HG02759 (cell line): ENCODE measurements at regions not wholly inside any gene's neighbourhood (a gene's known extent, or its start where the extent isn't known, plus 50 kb on each side); places are given as distances from the start of the nearest gene placed in this dataset.

Experiments
- ATAC-seq: cut with Tn5 transposase; IDR thresholded peaks from one replicate; pipeline ENCODE4 v1.9.1; 2021; ENCODE audit warnings: mild to moderate bottlenecking, moderate library complexity; ENCODE audit not compliant: unreplicated experiment

DNA sequence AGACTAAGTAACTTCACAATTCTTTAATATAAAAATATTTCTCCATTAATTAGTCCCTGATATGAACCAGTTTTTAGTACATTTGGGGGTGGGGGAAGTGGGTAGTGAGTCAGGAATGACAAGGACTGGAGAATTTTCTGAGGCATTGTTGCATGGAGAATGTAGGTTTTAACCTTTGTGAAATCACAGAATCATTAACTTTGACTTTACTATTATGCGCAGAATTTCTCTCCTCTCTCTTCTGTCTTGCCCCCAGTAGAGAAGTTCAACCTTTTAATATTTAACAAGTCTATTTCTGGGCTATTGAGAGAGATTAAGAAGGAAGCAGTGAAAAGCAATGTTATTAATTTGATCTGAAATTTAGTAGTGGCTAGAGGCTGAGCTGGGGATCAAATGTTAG is 597.0 kb downstream of the PCDH18 start:
- no peak for ATAC-seq

DNA sequence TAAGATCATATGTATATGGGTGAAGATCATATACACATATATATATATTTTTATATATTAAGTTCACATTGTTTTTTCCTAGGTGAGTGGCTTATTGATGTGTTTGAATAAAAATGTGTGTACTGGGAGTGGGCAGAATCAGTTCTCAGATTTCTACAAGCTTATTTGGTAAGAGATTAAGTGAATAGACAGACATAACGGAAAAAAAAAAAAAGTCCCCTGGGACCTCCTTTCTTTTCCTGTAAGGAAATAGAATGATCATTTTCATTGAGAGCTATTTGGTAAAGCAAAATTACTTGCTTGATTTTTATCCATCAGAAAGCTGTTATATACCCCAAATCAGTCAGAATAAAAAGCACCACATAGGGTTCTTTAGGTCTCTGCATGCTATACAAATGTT is 597.7 kb downstream of the PCDH18 start:
- no peak for ATAC-seq

DNA sequence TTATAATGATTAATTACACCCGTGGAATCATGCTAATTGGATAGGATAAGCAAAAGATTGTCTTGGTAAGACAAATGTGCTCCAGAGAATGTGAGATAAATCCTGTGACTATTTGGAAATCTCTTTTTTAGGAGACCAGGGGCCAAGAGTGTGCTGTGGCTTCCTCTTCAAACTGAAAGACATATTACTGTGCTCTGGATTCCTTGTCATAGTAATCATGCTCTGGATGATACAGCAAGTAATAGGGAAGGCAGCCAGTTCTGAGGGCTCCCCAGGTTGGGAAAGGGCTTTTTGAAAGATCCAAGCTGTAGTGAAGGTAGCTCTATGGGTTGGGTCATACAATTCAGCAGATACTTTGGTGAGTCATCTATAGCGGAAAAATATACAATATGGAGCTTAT is 600.5 kb downstream of the PCDH18 start:
- ATAC-seq: no peak

DNA sequence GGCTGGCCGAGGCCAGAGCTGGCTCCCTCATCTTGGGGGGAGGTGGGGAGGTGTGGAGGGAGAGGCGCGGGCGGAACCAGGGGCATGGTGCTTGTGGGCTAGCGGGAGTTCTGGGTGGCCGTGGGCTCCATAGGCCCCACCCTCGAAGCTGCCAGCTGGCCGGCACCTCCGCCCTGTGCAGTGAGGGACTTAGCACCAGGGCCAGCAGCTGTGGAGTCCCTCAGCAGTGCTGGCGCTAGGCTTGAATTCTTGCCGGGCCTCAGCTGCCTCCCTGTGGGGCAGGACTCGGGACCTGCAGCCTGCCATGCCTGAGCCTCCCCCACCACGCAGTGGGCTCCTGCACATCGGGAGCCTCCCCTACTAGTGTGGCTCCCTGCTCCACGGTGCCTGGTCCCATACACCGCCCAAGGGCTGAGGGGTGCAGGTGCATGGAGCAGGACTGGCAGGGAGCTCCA is 603.3 kb downstream of the PCDH18 start:
- no peak for ATAC-seq

DNA sequence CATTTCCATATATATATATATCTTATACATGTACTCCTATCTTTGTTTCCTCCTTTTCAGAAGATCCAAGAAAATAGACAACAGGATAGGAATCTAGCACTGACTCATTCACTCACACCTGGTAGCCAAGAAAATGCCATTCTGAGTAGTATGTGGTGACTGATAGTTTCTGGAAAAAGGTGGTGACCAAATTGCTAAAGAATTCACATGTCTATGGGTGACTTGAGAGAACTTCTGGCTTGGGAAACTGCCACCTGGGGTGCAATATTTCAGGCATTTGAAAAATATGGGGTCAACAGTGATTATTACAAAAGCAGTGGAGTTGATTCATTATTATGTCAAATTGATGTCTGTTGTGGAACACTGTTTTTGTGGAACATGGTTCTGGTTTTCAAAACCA is 605.1 kb downstream of the PCDH18 start:
- no peak for ATAC-seq

DNA sequence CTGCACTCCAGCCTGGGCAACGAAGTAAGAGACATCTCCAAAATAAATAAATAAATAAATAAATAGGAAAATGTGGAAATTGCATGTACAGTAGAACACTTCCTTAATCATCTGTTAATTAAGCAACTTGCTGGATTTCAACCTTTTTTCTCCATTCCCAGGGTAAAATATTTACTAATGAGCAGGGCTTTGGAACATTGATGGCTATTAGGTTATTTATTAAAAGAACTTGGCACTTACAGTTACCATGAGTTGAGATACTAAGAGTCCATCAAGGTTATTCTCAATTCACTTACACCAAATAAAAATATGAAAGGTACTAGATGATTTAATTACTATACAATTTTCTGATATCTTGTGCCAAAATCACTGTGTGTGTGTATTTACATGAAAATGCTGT is 607.1 kb downstream of the PCDH18 start:
- ATAC-seq: no peak

DNA sequence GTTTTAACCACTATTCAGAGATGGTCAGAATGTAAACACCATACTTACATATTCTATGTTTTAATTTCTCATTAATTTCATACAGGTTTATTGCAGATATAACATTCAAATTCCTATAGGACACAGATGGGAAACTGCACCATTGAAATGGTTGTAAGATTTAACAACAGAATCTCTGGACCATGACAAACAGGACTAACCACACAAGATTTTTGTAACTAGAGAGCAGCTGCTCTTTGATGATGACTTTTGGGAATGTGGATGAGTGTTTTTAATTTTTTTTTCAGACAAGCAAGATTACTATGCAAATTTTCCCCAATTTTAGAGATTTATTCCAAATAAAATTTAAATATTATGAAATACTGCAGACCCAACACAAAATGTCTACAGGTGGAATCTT is 610.2 kb downstream of the PCDH18 start:
- no peak for ATAC-seq

DNA sequence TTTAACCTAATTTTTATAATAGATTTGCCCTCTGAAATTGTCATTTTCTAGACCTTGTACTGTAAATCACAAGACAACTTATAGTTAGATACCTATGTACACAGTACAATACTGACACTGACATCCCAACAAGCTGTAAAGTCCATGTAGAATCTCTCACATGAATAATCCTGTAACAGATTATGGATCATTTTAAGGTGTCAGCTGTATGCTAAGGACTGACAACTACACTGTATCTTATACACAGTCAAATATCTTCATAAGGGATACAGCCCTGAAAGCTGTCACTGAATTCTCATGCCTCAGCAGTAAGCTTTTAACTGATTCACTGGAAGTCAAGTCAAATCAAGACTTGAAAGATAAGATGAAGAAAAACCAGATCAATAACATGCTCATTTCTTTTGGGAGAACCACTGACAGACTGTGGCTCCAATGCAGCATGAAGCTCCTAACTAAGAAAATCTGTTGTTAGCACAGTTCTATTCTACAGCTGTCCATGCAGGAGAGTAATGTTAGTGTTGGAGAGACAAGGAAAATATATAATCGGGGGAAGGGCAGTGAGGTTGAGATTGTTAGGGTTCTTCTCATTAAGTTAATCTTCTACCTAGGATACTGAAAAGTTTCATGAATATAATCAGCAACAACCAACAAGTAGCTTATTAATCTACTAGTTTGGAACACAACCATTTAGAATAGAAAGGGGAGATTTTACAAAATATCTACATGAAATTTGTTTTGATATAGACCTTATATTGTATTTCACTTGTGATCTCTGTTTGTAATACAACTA is 612.0 kb downstream of the PCDH18 start:
- ATAC-seq: no peak

DNA sequence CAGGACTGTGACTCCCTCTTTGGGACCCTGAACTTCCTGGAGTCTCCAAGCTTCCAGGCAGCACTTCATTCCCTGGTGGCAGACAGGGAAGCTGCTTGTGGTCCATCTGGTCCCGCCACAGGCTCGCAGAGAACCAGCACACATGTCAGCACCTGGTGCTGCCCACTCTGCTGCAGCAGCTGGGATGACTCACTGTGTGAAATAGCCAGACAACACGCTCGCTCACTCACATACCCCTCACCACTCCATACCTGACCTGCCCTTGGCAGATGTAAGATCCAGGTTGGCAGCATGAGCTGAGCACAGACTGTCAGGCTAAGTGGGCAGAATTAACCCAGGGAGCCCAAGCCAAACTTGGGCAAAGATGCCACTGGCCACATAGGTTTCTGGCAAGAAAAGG is 613.5 kb downstream of the PCDH18 start:
- ATAC-seq: no peak

DNA sequence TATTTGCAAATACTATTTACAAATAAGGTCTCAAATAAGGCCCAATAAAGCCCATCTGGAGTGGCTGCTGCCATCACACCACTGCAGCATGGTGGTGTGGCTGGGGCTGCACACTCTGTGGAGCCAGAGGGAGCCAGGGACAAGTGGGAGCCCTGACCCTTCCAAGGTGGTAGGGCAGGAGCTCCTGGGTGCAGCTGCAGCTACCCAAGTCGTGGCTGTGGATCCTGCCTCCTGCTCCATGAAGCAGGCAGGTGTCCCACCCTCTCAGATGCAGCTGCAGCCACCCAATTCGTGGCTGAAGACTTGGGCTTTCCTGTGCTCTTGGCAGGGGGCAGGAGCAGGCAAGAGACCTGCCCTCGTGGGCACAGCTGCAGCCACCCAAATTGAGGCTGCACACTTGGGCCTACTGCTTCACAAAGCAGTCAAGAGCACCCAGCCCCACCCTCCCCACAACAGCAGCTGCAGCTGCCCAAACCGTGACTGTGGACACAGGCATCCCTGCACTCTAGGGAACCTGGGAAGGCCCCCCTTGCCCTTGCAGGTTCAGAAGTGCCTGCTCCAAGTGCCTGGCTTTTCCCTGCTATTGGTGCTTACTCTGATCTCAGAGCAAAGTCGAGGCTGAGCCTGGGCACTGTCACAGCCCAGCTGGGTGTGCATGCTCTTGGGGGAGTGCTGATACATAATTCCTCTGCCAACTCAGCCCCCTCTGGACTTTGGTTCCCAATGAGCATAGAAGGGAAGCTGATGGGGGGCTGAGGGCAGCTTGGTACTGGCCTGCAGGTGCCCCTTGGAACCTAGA is 614.8 kb downstream of the PCDH18 start:
- ATAC-seq: no peak

DNA sequence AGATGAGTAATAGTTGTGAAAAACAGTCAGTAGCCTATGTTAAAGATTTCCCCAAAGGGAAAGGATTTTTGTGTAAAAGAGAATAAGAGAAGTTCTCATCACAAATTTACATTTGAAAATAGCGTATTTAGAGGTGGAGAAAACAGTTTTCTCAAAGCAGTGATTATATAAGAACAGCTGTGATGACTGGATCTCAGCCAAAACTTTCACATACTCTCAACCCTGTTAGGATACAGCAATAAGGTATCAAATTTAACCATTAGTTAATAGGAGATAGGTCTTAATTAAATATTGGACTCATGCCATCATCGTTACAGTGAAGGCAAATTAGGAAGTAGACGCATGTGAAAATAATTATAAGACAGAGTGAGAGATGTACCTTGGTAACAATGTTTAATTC is 622.7 kb downstream of the PCDH18 start:
- ATAC-seq: no peak

DNA sequence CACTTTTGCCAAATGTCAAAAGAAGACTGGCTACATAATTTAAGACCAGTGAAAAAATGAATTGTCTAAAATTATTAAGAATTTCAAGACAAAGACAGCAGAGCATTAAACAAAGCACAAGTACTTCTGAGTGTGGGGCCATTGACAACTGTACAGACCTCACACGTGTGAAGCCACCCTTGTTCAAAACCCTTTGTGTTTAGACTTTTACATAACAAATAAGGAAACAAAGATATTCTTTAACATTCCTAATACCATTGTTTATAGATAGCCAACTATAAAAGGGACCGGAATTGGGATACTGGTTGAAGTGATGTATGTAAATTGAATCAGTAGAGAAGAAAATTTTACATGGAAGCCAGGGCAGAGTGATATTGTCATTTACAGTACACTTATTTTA is 624.2 kb downstream of the PCDH18 start:
- no peak for ATAC-seq

DNA sequence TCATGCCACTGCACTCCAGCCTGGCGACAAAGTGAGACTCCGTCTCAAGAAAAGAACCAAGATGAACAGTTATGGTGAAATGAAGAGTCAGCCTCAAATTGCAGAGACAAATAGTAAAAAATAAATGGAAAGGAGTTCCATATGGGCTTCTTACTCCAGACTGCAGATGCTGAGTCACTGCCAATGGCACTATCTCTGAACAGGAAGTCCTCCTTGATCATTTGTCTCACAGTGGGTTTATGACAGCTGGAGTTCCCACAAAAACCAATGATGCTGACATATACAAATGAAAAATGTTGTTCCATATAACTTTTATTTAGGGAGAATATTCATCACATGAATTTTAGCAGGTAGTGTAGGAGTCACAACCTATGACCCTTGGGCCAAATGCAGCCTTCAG is 631.6 kb downstream of the PCDH18 start:
- ATAC-seq: no peak

DNA sequence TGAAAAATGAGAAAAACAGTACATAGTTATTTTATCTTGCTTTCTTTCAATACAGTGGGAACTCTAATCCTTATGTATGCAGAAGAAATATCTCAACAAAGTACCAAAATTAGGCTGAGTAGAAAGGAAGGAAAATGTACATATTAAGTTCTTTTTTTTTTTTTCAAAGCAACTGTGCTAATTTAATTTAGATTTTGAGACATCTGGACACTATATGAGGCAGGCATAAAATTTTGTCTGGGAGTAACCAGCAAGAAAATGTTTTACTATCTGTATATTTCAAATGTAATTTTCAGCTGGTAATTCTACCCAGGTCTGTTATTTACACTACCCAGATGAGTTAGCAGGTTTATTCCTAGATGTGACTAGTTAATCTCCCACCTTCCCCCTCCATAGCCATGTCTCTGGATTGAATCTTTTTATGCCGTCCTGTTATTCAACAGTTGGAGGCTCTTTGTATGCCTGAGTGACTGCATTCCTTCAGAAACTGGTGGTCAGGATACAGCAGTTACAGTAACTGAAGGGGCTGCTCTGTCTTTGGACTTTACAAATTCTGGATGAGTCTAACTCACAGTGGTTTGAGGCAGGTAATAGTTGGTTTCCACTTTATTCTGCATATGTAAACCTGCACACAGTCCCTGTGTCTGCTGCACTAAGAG is 633.6 kb downstream of the PCDH18 start:
- ATAC-seq: no peak

DNA sequence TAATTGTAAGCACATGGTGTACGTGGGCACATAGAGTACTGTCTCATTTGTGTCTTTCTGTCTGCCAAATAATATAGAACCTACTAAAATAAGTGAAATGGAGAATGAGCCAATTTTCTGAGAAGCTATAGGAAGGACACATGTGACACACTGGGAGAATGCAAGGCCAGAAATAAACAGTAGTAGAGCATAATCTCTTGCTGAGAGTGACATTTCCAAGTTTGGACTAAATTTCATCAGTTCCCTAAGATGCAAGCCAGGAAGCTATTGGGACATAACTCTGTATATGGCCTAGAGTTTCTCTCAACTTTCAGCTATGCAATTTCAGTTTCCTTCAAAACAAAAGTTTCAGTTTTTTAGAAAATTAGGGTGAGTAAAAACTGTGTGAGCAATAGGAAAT is 638.7 kb downstream of the PCDH18 start:
- no peak for ATAC-seq

DNA sequence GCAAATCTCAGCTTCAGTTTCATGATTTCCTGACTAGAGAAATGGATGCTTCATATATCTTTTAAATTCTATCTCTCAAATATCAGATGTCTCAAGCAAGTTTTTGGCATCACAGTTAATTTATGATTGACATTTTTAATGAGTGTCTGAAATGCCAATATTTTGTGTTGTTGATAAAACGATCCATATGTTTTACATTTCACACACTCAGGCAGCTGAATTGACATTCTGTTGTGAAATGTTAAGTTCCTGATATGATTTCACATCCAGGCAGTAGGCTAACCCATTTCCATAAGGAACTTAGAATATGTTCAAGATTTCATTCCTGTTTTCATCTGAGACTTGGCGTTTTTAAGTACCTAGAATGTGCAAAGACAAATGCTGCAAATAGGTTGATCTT is 650.6 kb downstream of the PCDH18 start:
- no peak for ATAC-seq

DNA sequence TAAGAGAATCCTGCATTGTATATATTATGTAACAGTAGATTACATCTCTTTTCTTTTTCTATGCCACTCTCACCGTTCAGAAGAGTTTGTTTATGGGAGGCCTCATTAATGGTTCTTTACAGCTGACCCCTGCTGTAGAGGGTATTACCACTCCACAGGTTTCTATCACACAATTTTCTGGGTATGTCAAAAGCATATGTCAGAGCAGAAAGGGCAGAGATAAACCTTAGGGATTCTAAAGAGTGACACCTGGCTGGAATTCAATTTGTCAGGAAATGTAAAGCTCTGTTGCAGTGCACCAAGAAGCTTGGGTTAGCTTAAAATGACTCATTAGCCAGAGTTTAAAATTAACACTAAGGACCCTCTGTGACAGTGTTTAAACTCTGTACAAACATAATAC is 658.7 kb downstream of the PCDH18 start:
- ATAC-seq: no peak

DNA sequence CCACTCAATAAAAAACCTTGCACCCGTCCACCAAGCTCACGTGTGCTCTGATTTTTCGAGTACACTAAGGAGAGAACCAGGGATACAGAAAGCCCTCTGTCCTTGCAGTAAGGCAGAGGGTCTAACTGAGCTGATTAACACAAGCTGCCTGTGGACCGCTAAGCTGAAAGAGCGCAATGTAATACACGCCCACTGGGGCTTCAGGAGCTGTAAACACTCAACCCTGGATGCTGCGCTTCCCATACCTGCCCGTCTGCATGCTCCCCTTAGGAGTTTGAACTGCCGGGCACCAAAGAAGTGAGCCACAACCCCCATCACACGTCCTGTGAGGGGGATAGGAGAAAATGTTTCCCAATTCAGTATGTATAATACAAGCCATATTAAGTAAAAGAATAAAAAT is 664.8 kb downstream of the PCDH18 start:
- no peak for ATAC-seq

DNA sequence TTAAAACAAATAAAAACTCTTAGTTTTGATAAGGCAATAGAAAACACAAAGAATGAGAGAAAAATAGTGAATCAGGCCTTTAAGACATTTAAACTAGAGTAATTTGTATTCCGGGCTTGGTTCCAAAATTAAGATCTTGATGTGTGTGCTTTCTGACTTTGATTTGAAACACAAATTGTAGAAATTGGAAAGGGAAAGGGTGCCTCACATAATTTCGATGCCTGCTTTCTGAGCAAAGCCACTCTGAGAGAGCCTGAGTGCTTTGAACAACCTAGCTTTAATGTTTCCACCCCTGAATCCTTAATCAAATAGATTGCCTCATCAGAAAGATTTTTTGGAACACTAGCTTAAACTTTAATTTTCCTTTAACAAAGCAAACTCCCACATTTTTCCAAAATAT is 666.8 kb downstream of the PCDH18 start:
- no peak for ATAC-seq

DNA sequence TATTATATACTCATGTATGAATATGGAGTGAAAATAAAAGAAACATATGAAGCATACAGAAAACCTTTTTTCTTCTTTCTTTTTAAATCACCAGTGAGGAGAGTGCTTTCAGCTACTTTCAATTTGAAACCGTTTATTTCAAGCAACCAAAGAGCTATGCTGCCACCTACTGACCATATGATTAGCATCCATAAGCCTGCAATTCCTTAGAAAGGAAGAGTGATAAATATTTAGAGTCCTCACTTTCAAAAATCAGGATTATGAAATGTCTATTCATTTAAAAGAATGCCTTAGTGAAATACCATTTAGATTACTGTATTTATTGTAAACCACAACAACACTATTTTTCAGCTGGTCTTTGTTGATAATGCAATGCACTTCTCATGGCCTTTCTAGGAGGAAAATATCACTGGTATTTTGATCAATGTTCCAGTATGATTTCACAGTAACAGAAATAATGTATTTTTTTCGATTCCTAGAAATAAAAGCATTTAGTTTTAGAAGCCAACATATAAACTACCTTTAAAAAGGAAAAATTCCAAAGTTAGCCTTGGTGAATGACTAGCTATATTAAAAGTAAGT is 667.6 kb downstream of the PCDH18 start:
- ATAC-seq: peak; percentile 95

DNA sequence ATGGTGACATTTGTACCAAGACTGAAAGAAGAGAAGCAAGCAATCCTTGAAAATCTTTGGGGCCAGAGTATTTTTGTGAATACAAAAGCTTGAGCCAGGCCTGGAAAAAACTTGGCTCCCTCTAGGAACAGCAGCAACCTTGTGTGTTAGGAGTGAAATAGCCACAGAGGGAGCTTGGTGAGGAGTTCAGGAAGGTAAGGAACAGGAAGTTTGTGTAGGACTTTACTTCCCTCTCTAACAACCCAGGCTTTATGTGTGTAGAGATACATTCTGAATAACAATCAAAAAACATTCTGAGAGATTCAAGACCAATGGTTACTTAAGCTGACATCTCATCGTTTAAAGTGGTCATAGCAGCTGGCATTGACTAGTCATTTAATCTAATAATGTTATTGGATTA is 668.5 kb downstream of the PCDH18 start:
- ATAC-seq: no peak

DNA sequence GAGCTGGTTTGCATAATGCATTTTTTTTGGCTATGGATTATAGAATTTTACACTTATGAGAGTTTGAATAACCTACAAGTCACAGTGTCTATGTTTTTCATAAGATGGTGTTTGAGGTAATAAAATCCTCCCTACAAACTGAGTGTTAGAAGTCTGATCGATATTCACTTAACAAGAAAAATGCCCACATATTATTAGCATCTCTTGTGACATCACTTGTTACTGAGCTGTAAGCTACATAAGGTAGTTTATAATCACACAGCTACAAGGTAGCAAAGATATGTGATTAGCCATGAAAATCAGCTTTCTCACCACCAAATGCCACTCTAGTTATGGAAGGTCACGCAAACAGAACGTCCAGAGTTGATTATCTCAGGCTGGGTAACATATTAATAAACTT is 669.6 kb downstream of the PCDH18 start:
- ATAC-seq: no peak
